Activated CD4-positive, CD25-positive, alpha-beta regulatory T cell treated with anti-CD3 and anti-CD28 coated beads, Interleukin-2, amount 50 U/mL, for 24 hours (primary cell): ENCODE measurements at regions not wholly inside any gene's neighbourhood (a gene's known extent, or its start where the extent isn't known, plus 50 kb on each side); places are given as distances from the start of the nearest gene placed in this dataset.

ENCODE experiments used
- ATAC-seq, 2 donors: fragments of 150-1000 bp; cut with Tn5 transposase; one replicate each; pipeline ENCODE4 v1.10.0; 2021; ENCODE audit warnings: mild to moderate bottlenecking in 1 of 2, moderate library complexity in 1 of 2

DNA sequence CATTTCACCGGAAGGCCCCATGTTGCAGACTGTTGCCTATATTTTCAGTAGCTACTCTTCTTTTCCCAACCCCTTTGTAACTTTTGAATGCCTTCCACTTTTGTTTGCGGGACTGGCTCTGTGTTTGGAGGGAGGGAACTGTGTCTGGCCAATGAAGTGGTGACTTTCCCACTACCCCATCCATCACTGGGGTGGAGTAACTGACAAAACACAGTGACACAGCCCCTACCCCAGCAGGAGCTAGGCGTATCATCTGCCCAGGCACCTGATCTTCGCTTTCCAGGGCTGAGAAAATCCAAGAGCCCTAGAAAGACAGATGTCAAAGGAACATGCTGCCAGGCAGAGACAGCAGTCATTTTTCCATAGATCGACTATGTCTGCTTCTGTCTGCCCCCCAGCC lies 710.6 kb upstream of the CELF2 start:
- no peak for ATAC-seq

DNA sequence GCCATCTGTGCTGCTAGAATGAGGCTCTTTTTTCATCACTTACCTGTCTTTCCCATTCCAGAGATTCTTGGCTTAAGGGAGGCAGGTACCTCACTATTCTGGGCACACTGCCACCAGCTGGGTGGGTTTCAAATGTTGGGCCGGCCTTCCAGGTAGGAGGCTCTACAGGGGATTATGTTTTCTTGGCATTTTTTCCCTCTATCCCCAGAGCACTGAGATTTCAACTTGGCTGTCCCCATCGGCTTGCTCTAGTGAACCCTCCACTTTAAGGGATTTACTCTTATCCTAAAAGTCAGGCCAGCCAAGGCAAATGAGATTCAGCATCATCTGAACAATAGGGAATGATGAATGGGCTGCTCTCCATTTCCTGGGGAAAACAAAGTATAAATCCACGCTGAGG lies 710.1 kb upstream of the CELF2 start:
- ATAC-seq, result no peak

DNA sequence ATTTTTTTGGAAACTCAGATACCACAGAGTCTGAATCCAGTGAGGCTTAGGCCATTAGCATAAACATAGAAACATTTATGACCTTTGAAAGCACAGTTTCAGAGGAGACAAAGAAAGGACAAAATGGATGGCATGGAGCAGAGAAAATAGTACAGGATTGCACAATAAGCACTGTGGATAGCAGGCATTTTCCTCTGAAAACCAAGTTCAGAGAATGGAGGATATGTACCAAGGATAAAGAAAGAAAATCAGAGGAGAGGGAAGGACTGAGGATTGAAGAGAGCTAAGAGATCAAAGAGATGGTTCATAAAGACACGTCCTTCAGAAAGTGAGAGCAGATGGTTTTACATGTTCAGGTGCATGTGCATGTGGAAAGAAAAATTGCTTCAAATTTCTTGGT lies 707.2 kb upstream of the CELF2 start:
- no peak for ATAC-seq

GRCh38 chr10:10311966-10312365 lies 705.7 kb upstream of the CELF2 start:
- ATAC-seq, result no peak

DNA sequence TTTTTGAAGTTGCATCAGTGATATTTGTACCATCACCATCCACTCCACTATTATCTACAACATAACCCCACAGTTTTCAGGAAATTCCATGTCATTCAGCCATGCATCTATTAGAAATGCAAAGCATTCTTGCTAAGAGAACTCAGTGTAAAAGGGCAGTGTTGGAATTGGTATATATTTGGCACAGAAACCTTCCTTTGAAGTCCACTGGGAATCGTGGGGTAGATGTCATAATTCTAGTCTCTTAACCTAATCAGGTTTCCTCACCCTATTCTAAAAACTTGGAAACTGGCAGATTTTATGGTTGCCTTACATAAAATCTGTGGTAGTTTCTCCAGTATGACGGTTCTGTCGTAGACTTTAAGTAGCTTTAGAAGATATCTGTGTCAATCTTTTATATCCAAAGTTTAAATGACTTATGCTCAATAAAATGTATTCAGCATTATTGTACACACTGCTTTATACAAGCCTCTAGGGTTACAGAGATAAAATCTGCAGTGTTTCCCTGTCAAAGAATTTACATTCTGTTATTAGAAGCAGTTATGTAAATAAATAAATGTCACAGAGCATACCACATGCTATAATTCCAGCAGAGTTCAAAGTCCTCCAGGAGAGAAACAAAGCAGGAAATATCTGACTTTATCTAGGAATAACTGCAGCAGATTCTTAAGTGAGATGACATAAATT lies 704.4 kb upstream of the CELF2 start:
- no peak for ATAC-seq

- no peak for ATAC-seq
Measured at GRCh38 chr10:10314626-10315025, 703.0 kb upstream of the CELF2 start.

DNA sequence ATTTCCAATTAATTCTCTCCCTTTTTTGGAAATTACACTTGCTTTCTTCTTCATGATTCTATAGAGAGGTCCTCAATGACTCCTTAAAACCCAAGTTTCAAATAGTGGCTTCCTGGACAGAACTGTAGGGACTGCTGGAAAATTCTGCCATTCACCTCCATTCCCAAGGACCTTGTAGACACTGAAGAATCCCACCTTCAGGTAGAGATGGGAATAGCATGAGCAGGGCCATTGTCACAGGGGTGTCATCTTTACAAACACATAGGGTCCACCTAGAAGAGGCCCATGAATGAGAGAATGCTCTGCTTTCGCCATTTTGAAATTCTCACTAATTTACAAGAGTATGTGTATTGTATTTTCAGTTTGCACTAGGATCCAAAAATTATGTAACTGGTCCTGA lies 701.7 kb upstream of the CELF2 start:
- no peak for ATAC-seq

GRCh38 chr10:10317151-10317550 lies 700.5 kb upstream of the CELF2 start:
- ATAC-seq, result no peak

DNA sequence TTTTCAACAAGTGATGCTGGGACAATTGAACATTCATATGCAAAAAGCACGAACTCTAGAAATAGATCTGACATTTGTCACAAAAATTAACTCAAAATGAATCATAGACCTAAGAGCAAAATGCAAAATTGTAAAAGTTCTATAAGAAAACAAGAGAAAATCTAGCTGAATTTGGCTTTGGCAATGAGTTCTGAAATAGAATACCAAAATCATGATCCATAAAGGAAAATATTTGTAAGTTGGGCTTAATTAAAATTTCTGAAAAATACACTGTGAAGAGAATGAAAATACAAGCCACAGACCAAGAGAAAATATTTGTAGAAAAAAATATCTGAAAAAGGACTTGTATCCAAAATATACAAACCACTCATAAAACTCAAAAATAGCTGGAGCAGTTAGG lies 698.8 kb upstream of the CELF2 start:
- ATAC-seq, result no peak

- ATAC-seq, result no peak
Measured at GRCh38 chr10:10320956-10321355, 696.7 kb upstream of the CELF2 start.

DNA sequence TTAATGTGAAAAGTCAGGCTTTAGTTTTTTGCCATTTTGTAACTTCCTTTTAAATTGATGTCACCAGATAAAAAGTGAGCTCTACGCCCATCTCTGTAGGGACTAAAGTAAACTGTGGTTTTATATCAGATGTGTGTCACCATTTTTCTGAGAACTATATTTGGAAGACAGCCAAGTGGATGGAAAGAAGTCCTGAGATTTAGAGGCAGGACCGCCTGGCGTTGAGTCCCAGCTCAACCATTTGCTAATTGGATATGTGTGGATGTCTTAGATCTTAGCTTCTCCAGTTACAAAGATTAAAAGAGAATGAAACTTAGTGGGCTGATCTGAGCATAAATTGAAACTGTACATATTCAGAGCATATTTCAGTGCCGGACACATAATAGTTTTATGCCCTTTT lies 691.6 kb upstream of the CELF2 start:
- ATAC-seq, result no peak

DNA sequence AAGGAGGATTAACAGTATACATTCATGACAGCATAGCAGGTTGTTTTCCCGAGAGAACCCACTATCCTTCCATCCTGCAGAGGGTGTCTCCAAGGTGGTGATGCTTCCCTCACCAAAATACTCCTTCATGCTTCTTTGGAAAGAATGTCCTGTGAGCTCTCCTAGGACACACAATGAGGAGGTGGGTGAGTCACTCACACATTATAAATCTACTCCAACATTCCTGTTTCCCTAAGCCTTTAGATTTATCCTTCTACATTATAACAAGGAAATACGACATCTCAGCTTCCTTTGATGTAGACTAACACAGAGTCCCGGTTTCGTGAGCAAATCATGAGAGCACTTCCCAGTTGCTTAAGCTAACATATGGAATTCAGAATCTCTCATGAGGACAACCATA lies 689.7 kb upstream of the CELF2 start:
- ATAC-seq, result no peak

- ATAC-seq, result no peak
Measured at GRCh38 chr10:10330418-10330817, 687.3 kb upstream of the CELF2 start.

DNA sequence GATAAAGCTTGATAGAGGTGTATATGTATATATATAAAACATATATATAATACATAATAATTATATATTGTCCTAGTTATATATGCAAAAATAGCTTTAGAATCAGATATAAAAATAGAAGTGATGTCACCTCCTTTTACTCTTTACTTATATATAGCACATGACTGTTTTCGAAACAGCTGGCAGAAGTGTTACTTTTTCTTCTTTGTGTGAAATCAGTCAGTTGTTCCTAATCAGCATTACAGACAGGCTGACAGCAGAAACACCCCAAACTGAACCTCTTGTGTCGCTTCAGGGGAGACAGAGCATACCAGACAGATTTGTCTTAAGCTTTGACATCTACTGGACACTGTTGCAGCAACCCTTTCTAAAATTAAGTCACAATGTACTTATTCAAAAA lies 684.9 kb upstream of the CELF2 start:
- no peak for ATAC-seq

DNA sequence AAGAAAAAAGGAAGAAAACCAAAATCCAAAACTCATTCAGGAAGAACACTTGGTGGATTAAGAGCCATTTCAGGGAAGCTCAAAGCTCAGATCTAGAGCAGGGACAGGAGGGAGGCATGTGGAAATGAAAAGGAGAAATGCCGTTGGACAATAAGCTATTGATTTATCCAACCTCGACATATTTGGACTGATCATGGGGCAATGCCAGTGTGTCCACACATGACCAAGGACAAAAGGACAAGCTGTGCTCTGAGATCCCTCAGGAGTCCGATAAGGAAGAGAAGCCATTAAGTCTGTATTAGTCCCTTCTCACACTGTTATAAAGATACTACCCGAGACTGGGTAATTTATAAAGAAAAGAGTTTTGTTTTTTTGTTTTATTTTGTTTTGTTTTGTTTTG lies 684.0 kb upstream of the CELF2 start:
- ATAC-seq, result no peak

DNA sequence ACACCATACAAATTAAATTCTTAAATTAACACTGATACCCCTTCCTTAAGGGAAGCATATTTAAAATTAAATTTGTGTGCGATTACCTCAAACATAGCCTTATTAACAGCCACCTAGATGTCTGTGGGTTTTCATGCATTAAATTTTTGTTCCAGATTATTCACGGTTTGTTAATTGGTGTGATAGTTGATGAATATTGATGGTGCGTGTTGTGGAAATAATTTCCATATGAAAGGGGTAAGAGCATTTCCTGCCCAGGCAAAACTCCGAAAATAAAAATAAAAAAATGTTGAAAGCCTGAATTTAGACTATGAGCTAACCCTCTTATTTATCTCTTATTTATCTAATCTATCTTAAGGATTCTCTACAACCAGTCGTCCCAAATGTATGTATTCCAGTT lies 679.3 kb upstream of the CELF2 start:
- ATAC-seq, result no peak

- ATAC-seq, result no peak
Measured at GRCh38 chr10:10346390-10347150, 671.1 kb upstream of the CELF2 start.

GRCh38 chr10:10350050-10350449 lies 667.6 kb upstream of the CELF2 start:
- no peak for ATAC-seq

GRCh38 chr10:10351451-10351850 lies 666.2 kb upstream of the CELF2 start:
- no peak for ATAC-seq

DNA sequence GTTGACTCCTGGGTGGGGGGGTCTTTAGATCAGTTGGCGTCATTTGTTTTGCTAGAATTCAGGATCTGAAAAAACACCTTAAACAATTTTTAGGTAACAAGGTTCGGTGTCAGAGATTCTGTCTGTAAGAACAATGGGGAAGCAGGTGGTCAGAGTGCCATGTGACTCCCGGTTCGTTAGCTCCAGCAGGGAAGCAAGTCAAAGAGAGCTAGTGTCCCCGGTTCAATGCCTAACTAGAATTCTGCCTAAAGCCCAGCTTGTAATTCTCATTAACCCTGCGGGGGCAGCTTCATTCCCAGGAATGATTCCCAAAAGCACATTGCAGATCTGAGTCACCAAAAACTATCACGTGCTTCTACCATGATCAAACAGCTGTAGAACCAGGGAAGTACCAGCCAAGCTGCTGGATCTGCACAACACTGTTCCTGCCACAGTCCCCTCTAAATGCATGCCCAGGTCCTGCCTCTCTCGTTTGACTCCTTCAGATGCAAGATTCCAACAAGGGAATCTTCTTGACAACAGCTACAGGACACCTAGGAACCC lies 664.3 kb upstream of the CELF2 start:
- ATAC-seq, result no peak

GRCh38 chr10:10359263-10359662 lies 658.4 kb upstream of the CELF2 start:
- no peak for ATAC-seq

DNA sequence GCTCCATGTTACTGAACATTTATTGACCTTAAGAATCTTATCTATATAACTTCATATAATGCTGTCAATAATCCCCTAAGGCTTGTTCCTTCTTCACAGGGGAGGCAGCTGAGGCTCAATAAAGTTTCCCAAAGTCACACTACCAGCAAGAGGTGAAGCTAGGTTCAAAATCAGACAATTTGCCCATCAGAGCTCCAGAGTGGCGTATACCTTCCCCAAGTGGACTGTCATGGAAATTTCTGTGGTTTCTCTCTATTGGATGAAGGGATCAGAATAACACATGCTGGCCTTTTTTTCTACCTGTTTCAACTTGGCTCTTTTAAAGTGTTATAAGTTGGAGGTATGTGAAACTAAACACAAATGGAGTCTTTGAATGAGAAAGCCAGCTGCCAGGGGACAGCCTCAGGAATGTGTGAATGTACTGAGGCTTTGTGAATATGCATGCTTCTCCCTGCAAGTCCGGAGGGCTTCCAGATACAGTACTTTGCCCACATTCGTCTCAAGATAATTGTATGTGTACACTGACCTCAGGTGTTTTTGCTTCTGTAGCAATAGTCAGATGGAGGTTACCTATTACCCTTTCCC lies 656.3 kb upstream of the CELF2 start:
- no peak for ATAC-seq

DNA sequence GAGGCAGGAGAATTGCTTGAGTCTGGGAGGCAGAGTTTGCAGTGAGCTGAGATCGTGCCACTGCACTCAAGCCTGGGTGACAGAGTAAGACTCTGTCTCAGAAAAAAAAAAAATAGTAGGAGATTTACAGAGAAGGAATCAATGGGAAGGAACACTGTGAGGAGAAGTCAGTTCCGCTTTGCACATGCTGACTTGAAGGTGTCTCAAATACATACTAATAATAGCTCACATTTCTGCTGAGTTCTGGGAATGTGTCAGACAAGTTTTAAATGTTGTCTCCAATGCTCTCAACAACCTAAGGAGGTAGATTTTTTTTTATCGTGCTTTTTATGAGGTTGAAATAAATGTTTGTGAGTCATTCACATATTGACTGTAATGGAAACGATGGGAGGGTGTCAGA lies 654.9 kb upstream of the CELF2 start:
- no peak for ATAC-seq

- ATAC-seq, result no peak
Measured at GRCh38 chr10:10363217-10363616, 654.5 kb upstream of the CELF2 start.
